ENCODE measurements at regions not wholly inside any gene's neighbourhood (a gene's known extent, or its start where the extent isn't known, plus 50 kb on each side); places are given as distances from the start of the nearest gene placed in this dataset.
"Not testable (repeated sequence)": the region's sequence is repeated elsewhere in the genome, so short reads cannot be mapped to it uniquely, and the experiment has no call there.

DNA sequence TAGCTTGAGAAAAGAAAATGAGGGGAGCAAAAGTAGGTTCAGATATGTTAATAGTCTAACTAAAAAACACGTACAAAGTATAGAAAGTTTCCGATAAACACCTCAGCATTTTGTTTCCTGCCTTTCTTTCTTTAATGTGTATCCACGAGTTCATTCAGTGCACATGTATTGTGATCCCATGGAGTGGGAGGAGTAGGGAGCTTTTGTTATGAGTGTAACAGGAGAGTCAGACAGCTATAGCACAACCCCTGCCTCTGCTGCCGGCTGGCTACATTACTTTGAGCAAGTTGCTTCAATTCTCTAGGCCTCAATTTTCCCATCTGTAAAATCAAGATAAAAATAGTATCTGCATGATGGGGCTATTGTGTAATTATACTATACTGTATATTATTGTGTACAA is 249.2 kb upstream of the FIGN start:
- TF ChIP-seq, protein P1, sequence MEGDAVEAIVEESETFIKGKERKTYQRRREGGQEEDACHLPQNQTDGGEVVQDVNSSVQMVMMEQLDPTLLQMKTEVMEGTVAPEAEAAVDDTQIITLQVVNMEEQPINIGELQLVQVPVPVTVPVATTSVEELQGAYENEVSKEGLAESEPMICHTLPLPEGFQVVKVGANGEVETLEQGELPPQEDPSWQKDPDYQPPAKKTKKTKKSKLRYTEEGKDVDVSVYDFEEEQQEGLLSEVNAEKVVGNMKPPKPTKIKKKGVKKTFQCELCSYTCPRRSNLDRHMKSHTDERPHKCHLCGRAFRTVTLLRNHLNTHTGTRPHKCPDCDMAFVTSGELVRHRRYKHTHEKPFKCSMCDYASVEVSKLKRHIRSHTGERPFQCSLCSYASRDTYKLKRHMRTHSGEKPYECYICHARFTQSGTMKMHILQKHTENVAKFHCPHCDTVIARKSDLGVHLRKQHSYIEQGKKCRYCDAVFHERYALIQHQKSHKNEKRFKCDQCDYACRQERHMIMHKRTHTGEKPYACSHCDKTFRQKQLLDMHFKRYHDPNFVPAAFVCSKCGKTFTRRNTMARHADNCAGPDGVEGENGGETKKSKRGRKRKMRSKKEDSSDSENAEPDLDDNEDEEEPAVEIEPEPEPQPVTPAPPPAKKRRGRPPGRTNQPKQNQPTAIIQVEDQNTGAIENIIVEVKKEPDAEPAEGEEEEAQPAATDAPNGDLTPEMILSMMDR (IDR thresholded peaks at IDR 0.05; ENCODE audit: insufficient read depth, low read length, poor library complexity, severe bottlenecking), result no peak
- no peak for DNase-seq (ENCODE audit: extremely low read depth, insufficient read length)

DNA sequence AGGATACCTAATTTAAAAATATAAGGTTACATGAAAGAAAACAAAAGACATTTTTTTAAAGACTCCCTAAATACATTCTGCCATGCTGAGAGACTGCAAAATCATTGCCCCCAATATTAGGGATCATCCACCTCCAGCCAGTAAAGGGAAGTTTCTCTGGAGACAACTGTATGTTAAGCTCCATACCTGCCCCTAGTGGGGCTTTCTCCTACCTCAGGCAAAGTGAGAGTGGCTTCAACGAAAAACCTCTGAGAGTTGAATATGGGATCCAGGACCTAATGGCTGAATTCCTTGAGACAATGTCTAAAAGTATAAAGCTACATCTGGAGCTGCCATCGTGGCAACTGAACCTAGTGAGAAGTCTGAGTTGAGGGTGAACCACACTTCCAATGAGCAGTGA is 248.1 kb upstream of the FIGN start:
- TF ChIP-seq, protein P1 (IDR thresholded peaks at IDR 0.05; ENCODE audit: insufficient read depth, low read length, poor library complexity, severe bottlenecking), result no peak
- Histone ChIP-seq H3K4me3 (replicated peaks; ENCODE audit: low read depth, low read length) (no peak overlapping the region), H3K36me3 (ENCODE audit: control insufficient read depth, insufficient read depth, low read length) (no peaks in the 10 kb centered on the region), H3K27me3 (replicated peaks; ENCODE audit: control insufficient read depth, insufficient read depth, low read length) (no peaks in the 10 kb centered on the region)
- DNase-seq (ENCODE audit: extremely low read depth, insufficient read length), result no peak

More for the DNA sequence above, 249.2 kb upstream of the FIGN start:
- H3K4me3 ChIP-seq (replicated peaks; ENCODE audit: low read depth, low read length), result no peak overlapping the region
- no peaks in the 10 kb centered on the region for H3K27me3 ChIP-seq (replicated peaks; ENCODE audit: control insufficient read depth, insufficient read depth, low read length)
- H3K36me3 ChIP-seq (ENCODE audit: control insufficient read depth, insufficient read depth, low read length), result no peaks in the 10 kb centered on the region

DNA sequence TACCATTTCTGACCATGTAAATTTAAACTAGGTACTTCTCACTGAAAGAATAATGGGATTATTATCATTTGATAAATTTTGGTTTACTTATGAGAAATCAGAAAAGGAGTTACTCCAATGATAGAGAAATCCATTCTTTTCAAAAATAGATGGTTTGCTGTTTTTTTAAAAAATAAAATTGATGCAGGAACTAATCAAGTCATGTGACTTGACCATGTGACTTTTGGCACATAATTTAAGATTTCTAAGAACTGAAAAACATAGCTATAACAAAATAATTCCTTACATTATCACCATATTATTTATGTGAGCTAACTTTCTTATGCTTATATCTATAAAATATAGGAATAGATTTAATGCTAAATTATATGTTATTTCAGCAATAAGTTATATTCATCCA is 247.1 kb upstream of the FIGN start:
- H3K36me3 ChIP-seq (ENCODE audit: control insufficient read depth, insufficient read depth, low read length), result no peaks in the 10 kb centered on the region
- H3K4me3 ChIP-seq (replicated peaks; ENCODE audit: low read depth, low read length), result no peak overlapping the region
- DNase-seq (ENCODE audit: extremely low read depth, insufficient read length), result no peak
- TF ChIP-seq, protein P1 (IDR thresholded peaks at IDR 0.05; ENCODE audit: insufficient read depth, low read length, poor library complexity, severe bottlenecking), result no peak
- no peaks in the 10 kb centered on the region for H3K27me3 ChIP-seq (replicated peaks; ENCODE audit: control insufficient read depth, insufficient read depth, low read length)

DNA sequence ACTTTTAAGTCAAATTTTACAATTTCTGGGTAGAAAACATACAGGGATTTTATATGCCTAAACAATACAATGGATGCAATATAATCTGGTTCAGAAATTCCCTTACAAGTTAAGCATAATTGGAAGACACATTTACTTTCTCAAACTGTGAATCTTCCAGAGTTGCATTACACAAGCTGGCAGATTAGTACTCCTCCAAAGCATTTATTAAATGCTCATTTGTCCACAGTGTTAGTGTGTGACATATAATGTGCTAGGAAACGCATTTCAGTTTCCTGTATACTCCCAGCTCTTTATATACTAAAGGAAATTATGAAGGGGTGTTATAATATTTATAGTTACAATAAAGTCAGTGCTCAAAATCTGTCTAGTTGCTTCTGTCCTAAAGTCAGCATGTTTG is 239.0 kb upstream of the FIGN start:
- H3K27me3 ChIP-seq (replicated peaks; ENCODE audit: control insufficient read depth, insufficient read depth, low read length), result no peaks in the 10 kb centered on the region
- H3K4me3 ChIP-seq (replicated peaks; ENCODE audit: low read depth, low read length), result no peak overlapping the region
- TF ChIP-seq, protein P1 (IDR thresholded peaks at IDR 0.05; ENCODE audit: insufficient read depth, low read length, poor library complexity, severe bottlenecking), result no peak
- H3K36me3 ChIP-seq (ENCODE audit: control insufficient read depth, insufficient read depth, low read length), result no peaks in the 10 kb centered on the region
- DNase-seq (ENCODE audit: extremely low read depth, insufficient read length), result no peak

DNA sequence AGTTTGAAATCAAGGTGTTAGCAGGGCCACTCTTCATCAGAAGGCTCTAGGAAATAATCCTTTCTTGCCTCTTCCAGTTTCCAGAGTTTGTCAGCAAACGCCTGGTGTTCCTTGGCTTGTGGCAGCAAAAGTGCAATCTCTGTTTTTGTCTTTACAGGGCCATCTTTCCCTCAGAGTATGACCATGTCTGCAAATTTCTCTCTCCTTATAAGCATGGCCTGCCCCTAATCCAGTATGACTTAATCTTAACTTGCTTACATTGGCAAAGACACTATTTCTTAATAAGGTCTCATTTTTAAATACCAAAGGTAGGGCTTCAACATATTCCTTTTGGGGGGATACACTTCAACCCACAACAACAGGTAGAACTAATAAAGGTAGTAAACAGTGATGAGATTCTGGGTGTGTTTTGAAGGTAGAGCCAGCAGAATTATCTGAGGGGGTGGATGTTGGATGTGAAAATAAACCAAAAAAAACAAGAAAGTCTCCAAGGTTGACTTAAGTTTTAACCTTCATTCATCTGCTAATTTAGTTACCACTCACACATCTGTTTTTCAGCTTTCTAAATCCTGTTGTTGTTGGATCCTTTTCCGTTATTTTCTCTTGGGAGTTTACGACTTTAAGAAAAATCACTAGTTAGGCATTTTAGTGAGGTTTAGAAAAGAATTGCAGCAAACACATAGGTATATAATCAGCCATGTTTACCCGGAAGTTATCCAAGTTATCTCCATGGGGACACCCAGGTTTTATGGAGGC is 234.4 kb upstream of the FIGN start:
- DNase-seq (ENCODE audit: extremely low read depth, insufficient read length), result no peak
- no peaks in the 10 kb centered on the region for H3K27me3 ChIP-seq (replicated peaks; ENCODE audit: control insufficient read depth, insufficient read depth, low read length)
- no peaks in the 10 kb centered on the region for H3K36me3 ChIP-seq (ENCODE audit: control insufficient read depth, insufficient read depth, low read length)
- TF ChIP-seq, protein P1 (IDR thresholded peaks at IDR 0.05; ENCODE audit: insufficient read depth, low read length, poor library complexity, severe bottlenecking), result no peak
- no peak overlapping the region for H3K4me3 ChIP-seq (replicated peaks; ENCODE audit: low read depth, low read length)

DNA sequence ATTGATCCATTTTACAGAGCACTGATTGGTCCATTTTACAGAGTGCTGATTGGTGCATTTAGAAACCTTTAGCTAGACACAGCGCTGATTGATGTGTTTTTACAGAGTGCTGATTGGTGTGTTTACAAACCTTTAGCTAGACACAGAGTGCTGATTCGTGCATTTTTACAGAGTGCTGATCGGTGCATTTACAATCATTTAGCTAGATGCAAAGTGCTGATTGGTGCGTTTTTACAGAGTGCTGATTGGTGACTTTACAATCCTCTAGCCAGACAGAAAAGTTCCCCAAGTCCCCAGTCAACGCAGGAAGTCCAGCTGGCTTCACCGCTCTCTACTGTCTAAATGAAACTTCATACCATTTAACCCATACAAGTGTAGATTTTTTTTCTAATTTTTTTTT is 228.5 kb upstream of the FIGN start:
- not testable (repeated sequence) for DNase-seq (ENCODE audit: extremely low read depth, insufficient read length); H3K36me3 ChIP-seq (ENCODE audit: control insufficient read depth, insufficient read depth, low read length); H3K4me3 ChIP-seq (replicated peaks; ENCODE audit: low read depth, low read length); H3K27me3 ChIP-seq (replicated peaks; ENCODE audit: control insufficient read depth, insufficient read depth, low read length)

Data from GM06990 (cell line).